Sigmoid colon (tissue), 6 donors: ENCODE measurements at regions not wholly inside any gene's neighbourhood (a gene's known extent, or its start where the extent isn't known, plus 50 kb on each side); places are given as distances from the start of the nearest gene placed in this dataset.
"Not testable (repeated sequence)": the region's sequence is repeated elsewhere in the genome, so short reads cannot be mapped to it uniquely, and the experiment has no call there.

Experiments
- DNase-seq: peaks from one replicate; pipeline ENCODE4 v3.0.0-alpha.2; 2019
- H3K27ac ChIP-seq, 4 donors: fragments of 200-600 bp; sonication (generic); one replicate each; pipeline ENCODE4 v1.5.1; 2016 to 2019; ENCODE audit warnings: mild to moderate bottlenecking in 1 of 4
- H3K27me3 ChIP-seq, 3 donors: fragments of 200-600 bp; sonication (generic); one replicate each; pipeline ENCODE4 v1.5.1; 2019; ENCODE audit warnings: mild to moderate bottlenecking in 1 of 3
- H3K36me3 ChIP-seq, 4 donors: fragments of 200-600 bp; sonication (generic); one replicate each; pipeline ENCODE4 v1.5.1; 2016 to 2019
- H3K4me1 ChIP-seq, 4 donors: fragments of 200-600 bp; sonication (generic); one replicate each; pipeline ENCODE4 v1.5.1; 2017 to 2019
- H3K4me3 ChIP-seq, 4 donors: fragments of 200-600 bp; sonication (generic); one replicate each; pipeline ENCODE4 v1.5.1; 2017 to 2019; ENCODE audit warnings: mild to moderate bottlenecking in 2 of 4, moderate library complexity in 1 of 4
- H3K9me3 ChIP-seq, 4 donors: fragments of 200-600 bp in 3 of 4; sonication (generic) in 3 of 4; one replicate each; pipeline versions ENCODE4 v1.5.1 to v1.6.1; 2013 to 2019
- CTCF ChIP-seq, 4 experiments: fragments of 450-650 bp in 3 of 4; fragments of 200-600 bp in 1 of 4; IDR thresholded peaks; one replicate each; pipeline ENCODE4 v1.5.1; 2016 to 2019; ENCODE audit warnings: antibody characterized with exemption in 4 of 4, mild to moderate bottlenecking in 3 of 4, moderate library complexity in 2 of 4
- EP300 ChIP-seq, 4 donors: sonication (generic); formaldehyde crosslinking; IDR thresholded peaks; one replicate each; pipeline ENCODE4 v1.6.1; 2017; ENCODE audit warnings: antibody characterized with exemption in 4 of 4
- POLR2A ChIP-seq, 2 donors: fragments of 450-650 bp; IDR thresholded peaks; one replicate each; pipeline ENCODE4 v1.6.1; 2016; ENCODE audit warnings: antibody characterized with exemption in 2 of 2, mild to moderate bottlenecking in 2 of 2, moderate library complexity in 2 of 2
- POLR2AphosphoS5 ChIP-seq, 4 donors: sonication (generic); formaldehyde crosslinking; IDR thresholded peaks; one replicate each; pipeline ENCODE4 v1.6.1; 2017; ENCODE audit warnings: antibody characterized with exemption in 4 of 4
- WGBS, 2 donors: extraction: QIAGEN DNeasy Blood & Tissue Kit; methylation state at CpG; one replicate each; pipeline ENCODE4 v1.1.7; 2013; 5-methylcytosine and 5-hydroxymethylcytosine counted together
- intact Hi-C: fragments of 100-400 bp; cut with DNase I; formaldehyde crosslinking; loops from one replicate; pipeline ENCODE4 v1.15.1; 2023
- donor health status: healthy with polysubstance abuse.
- donor health status: healthy.

DNA sequence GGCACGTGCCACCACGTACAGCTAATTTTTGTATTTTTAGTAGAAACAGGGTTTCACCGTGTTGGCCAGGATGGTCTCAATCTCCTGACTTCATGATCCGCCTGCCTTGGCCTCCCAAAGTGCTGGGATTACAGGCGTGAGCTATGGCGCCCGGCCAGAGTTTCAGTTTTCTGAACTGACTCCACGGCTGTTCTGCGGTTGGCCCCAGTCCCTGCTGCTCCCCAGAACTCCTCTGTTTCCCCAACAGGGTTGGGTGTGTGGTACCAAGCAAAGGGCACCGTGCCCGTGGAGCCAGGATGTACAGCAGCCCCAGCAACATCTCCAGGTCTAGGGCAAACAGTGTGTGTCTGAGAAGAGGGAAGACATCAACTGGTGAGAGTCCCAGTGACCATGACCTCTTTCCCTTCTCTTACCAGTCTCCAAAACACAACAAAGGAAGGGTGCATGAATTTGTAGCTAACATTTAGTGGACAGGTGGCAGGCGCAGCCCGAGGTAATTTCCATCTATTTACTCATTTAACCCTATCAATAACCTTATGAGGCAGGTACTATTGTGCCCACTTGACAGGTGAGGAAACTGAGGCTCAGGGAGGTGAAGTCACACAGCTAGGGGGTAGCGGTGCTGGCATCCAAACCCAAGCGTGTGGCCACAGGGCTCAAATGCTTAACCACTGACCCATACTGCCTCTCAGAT is 57.0 kb upstream of the RBFOX2 start:
- no peaks in the 10 kb centered on the region for H3K27me3 ChIP-seq
- peaks cover 0 to 11% (median 4%) of the 10 kb centered on the region in 4 donors for H3K4me1 ChIP-seq
- DNase-seq, result peak; percentile 35
- no peaks in the 10 kb centered on the region for H3K9me3 ChIP-seq
- no peak for TF ChIP-seq CTCF (IDR thresholded peaks at IDR 0.05)
- no peak for TF ChIP-seq EP300 (IDR thresholded peaks at IDR 0.05)
- no peak for TF ChIP-seq POLR2A (IDR thresholded peaks at IDR 0.05)
- no peak for TF ChIP-seq POLR2AphosphoS5 (IDR thresholded peaks at IDR 0.05)
- intact Hi-C loops, result no loop called here
- no peak overlapping the region for H3K27ac ChIP-seq
- no peak overlapping the region for H3K4me3 ChIP-seq
- WGBS, 2 donors, result 89 to 92% methylated on average over 15 of the region's 15 CpGs
- H3K36me3 ChIP-seq, result no peaks in the 10 kb centered on the region

- TF ChIP-seq CTCF (IDR thresholded peaks at IDR 0.05) (no peak), POLR2AphosphoS5 (IDR thresholded peaks at IDR 0.05) (no peak), POLR2A (IDR thresholded peaks at IDR 0.05) (no peak), EP300 (IDR thresholded peaks at IDR 0.05) (no peak)
- H3K27ac ChIP-seq, result no peak overlapping the region
- intact Hi-C loops, result no loop called here
- peaks cover 0 to 12% (median 6%) of the 10 kb centered on the region in 4 donors for H3K4me1 ChIP-seq
- no peaks in the 10 kb centered on the region for H3K27me3 ChIP-seq
- no peaks in the 10 kb centered on the region for H3K9me3 ChIP-seq
- no peak overlapping the region for H3K4me3 ChIP-seq
- H3K36me3 ChIP-seq, result no peaks in the 10 kb centered on the region
- WGBS, 2 donors, result 36 to 76% methylated on average over 5 of the region's 5 CpGs
- no peak for DNase-seq
Measured at GRCh38 chr22:36084717-36085116, 56.1 kb upstream of the RBFOX2 start.

DNA sequence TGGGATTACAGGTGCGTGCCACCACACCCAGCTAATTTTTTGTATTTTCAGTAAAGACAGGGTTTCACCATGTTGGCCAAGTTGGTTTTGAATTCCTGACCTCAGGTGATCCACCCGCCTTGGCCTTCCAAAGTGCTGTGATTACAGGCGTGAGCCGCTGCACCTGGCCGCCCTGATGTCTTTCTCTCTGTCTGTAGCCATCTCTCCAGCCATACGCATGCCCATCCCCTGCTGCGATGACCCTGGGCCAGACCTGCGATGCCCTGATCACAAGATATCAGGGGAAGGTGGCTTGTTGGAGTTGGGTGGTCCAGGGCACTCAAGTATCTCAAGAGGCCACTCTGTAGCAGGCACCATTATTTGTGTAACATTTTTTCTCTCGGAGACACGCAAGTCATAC is 54.4 kb upstream of the RBFOX2 start:
- peak; percentile 27 for DNase-seq
- H3K9me3 ChIP-seq, result no peaks in the 10 kb centered on the region
- no peaks in the 10 kb centered on the region for H3K36me3 ChIP-seq
- intact Hi-C loops, result no loop called here
- H3K27me3 ChIP-seq, result no peaks in the 10 kb centered on the region
- peaks cover 0 to 12% (median 6%) of the 10 kb centered on the region in 4 donors for H3K4me1 ChIP-seq
- no peak overlapping the region for H3K27ac ChIP-seq
- no peak overlapping the region for H3K4me3 ChIP-seq
- WGBS, 2 donors, result 91 to 97% methylated on average over 10 of the region's 10 CpGs
- TF ChIP-seq POLR2A (IDR thresholded peaks at IDR 0.05) (no peak), POLR2AphosphoS5 (IDR thresholded peaks at IDR 0.05) (no peak), CTCF (IDR thresholded peaks at IDR 0.05) (no peak), EP300 (IDR thresholded peaks at IDR 0.05) (no peak)

DNA sequence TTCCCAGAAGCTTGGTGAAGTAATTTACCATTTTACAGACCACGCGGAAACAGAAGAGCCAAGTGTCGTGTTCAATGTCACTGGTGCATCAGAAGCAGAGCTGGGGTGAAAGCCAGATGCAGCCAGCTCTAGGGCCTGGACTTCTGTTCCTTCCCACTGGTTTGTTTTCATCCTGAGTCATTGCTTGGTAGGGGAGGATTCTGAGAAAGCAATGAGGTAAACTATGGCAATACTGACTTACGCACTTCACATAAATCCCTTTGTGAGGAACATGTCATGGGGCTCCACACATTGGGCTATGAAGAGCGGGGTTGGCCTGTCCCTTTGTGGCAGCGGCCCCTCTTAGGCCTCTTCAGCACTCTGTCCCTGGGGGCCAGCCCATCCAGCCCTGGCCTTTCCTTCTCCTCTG is 52.4 kb upstream of the RBFOX2 start:
- 90 to 92% methylated on average over 6 of the region's 6 CpGs for WGBS, 2 donors

GRCh38 chr22:36080281-36080680 is 51.7 kb upstream of the RBFOX2 start:
- Histone ChIP-seq H3K27ac (peak overlapping the region in 3 of 4 donors; percentile 53 to 85 (median 79)), H3K4me1 (peaks cover 0 to 22% (median 9%) of the 10 kb centered on the region in 4 donors)
- H3K36me3 ChIP-seq, H3K4me3 ChIP-seq, DNase-seq, H3K27me3 ChIP-seq, H3K9me3 ChIP-seq, intact Hi-C loops: not testable (repeated sequence)

More for the DNA sequence above, 52.4 kb upstream of the RBFOX2 start:
- intact Hi-C loops, result no loop called here
- Histone ChIP-seq H3K27ac (peak overlapping the region; percentile 3 to 85 (median 66)), H3K4me3 (no peak overlapping the region), H3K4me1 (peaks cover 0 to 22% (median 9%) of the 10 kb centered on the region in 4 donors), H3K9me3 (no peaks in the 10 kb centered on the region), H3K36me3 (no peaks in the 10 kb centered on the region), H3K27me3 (no peaks in the 10 kb centered on the region)
- TF ChIP-seq CTCF (IDR thresholded peaks at IDR 0.05), result no peak
- peak; percentile 7 to 79 (median 53) for TF ChIP-seq EP300 (IDR thresholded peaks at IDR 0.05)
- peak; percentile 55 to 90 (median 74) for TF ChIP-seq POLR2AphosphoS5 (IDR thresholded peaks at IDR 0.05)
- TF ChIP-seq POLR2A (IDR thresholded peaks at IDR 0.05), result no peak
- peak; percentile 88 for DNase-seq
